GM12891 (cell line): ENCODE measurements at regions not wholly inside any gene's neighbourhood (a gene's known extent, or its start where the extent isn't known, plus 50 kb on each side); places are given as distances from the start of the nearest gene placed in this dataset.

Experiments
- POLR2A ChIP-seq: IDR thresholded peaks from 2 replicates; pipeline ENCODE4 v1.6.1; 2011; ENCODE audit warnings: low read depth, low read length, control low read depth
- SPI1 ChIP-seq: IDR thresholded peaks from 2 replicates; pipeline ENCODE4 v1.6.1; 2011; ENCODE audit warnings: low read depth, low read length, control low read depth
- TAF1 ChIP-seq: IDR thresholded peaks from 2 replicates; pipeline ENCODE4 v1.6.1; 2011; ENCODE audit warnings: low read depth, low read length, control low read depth

- no peak for TF ChIP-seq POLR2A
- peak; percentile 89 for TF ChIP-seq SPI1
- no peak for TF ChIP-seq TAF1
These were observed 170.3 kb upstream of the RAD23B start for GRCh38 chr9:107112707-107113243.
